Neuronal stem cell (in vitro differentiated cells): ENCODE measurements at regions not wholly inside any gene's neighbourhood (a gene's known extent, or its start where the extent isn't known, plus 50 kb on each side); places are given as distances from the start of the nearest gene placed in this dataset.

Experiments used
- DNase-seq: peaks from one replicate; pipeline ENCODE4 v3.0.0-alpha.2; 2013; ENCODE audit warnings: low spot score
- H2AFZ ChIP-seq: one replicate; pipeline ENCODE4 v1.6.1; 2013; ENCODE audit warnings: mild to moderate bottlenecking, low read length, inconsistent platforms
- H2AK5ac ChIP-seq: 2 replicates; pipeline ENCODE4 v1.6.1; 2013; ENCODE audit warnings: low read depth, mild to moderate bottlenecking, inconsistent platforms, low read length, moderate library complexity, mixed read lengths
- H2BK120ac ChIP-seq: 2 replicates; pipeline ENCODE4 v1.6.1; 2013; ENCODE audit warnings: low read depth, mild to moderate bottlenecking, inconsistent platforms, low read length, moderate library complexity, mixed read lengths
- H2BK12ac ChIP-seq: one replicate; pipeline ENCODE4 v1.6.1; 2013; ENCODE audit warnings: low read length, inconsistent platforms
- H2BK15ac ChIP-seq: 2 replicates; pipeline ENCODE4 v1.6.1; 2013; ENCODE audit warnings: mild to moderate bottlenecking, low read length, inconsistent platforms, mixed read lengths
- H2BK5ac ChIP-seq: one replicate; pipeline ENCODE4 v1.6.1; 2013; ENCODE audit warnings: inconsistent platforms, mild to moderate bottlenecking, low read length, moderate library complexity
- H3K14ac ChIP-seq: one replicate; pipeline ENCODE4 v1.6.1; 2013; ENCODE audit warnings: low read length, inconsistent platforms
- H3K18ac ChIP-seq: 2 replicates; pipeline ENCODE4 v1.6.1; 2013; ENCODE audit warnings: low read length, inconsistent platforms
- H3K23ac ChIP-seq: 2 replicates; pipeline ENCODE4 v1.6.1; 2013; ENCODE audit warnings: low read depth, mild to moderate bottlenecking, mixed read lengths, low read length, inconsistent platforms; ENCODE audit not compliant: poor library complexity
- H3K27ac ChIP-seq: replicated peaks from 3 replicates; pipeline ENCODE4 v1.5.1; 2013; ENCODE audit warnings: low read length, inconsistent platforms
- H3K27me3 ChIP-seq, 3 experiments: 2 replicates each; pipeline ENCODE4 v1.6.1; 2013; ENCODE audit warnings: low read length in 3 of 3, mild to moderate bottlenecking in 2 of 3, inconsistent platforms in 1 of 3, low read depth in 1 of 3, mixed read lengths in 1 of 3, moderate library complexity in 1 of 3; ENCODE audit not compliant: control insufficient read depth in 3 of 3, insufficient read depth in 3 of 3
- H3K36me3 ChIP-seq, 2 donors: replicated peaks in 1 of 2; 2 replicates each; pipeline ENCODE4 v1.6.1; 2013; ENCODE audit warnings: low read length in 2 of 2; ENCODE audit not compliant: control insufficient read depth in 2 of 2, insufficient read depth in 2 of 2
- H3K4ac ChIP-seq: 2 replicates; pipeline ENCODE4 v1.6.1; 2013; ENCODE audit warnings: inconsistent platforms, mild to moderate bottlenecking, low read length, moderate library complexity
- H3K4me1 ChIP-seq, 2 donors: 1 replicate in 1 of 2; 2 replicates in 1 of 2; pipeline ENCODE4 v1.6.1; 2013; ENCODE audit warnings: low read length in 2 of 2, low read depth in 1 of 2; ENCODE audit not compliant: control insufficient read depth in 2 of 2, insufficient read depth in 1 of 2
- H3K4me2 ChIP-seq: one replicate; pipeline ENCODE4 v1.6.1; 2013; ENCODE audit warnings: mild to moderate bottlenecking, low read length, inconsistent platforms; ENCODE audit not compliant: insufficient read depth, poor library complexity, severe bottlenecking
- H3K4me3 ChIP-seq, 2 donors: 2 replicates each; pipeline ENCODE4 v1.5.1; 2013; ENCODE audit warnings: low read length in 2 of 2, mild to moderate bottlenecking in 2 of 2, inconsistent platforms in 1 of 2, moderate library complexity in 1 of 2
- H3K79me1 ChIP-seq: one replicate; pipeline ENCODE4 v1.6.1; 2013; ENCODE audit warnings: low read depth, mild to moderate bottlenecking, inconsistent platforms, low read length, moderate library complexity
- H3K9ac ChIP-seq: one replicate; pipeline ENCODE4 v1.6.1; 2013; ENCODE audit warnings: mild to moderate bottlenecking, low read depth, low read length, inconsistent platforms; ENCODE audit not compliant: poor library complexity
- H3K9me3 ChIP-seq, 2 donors: replicated peaks in 1 of 2; 2 replicates each; pipeline versions ENCODE3 to v1.6.1; 2013; ENCODE audit warnings: low read length in 2 of 2, mild to moderate bottlenecking in 2 of 2, inconsistent platforms in 1 of 2, low read depth in 1 of 2, mixed read lengths in 1 of 2, moderate library complexity in 1 of 2; ENCODE audit not compliant: control insufficient read depth in 2 of 2, insufficient read depth in 1 of 2
- H4K8ac ChIP-seq: one replicate; pipeline ENCODE4 v1.6.1; 2013; ENCODE audit warnings: low read depth, mild to moderate bottlenecking, inconsistent platforms, low read length, moderate library complexity
- H4K91ac ChIP-seq: one replicate; pipeline ENCODE4 v1.6.1; 2013; ENCODE audit warnings: low read length, low read depth, mild to moderate bottlenecking, inconsistent platforms; ENCODE audit not compliant: poor library complexity
- WGBS, 2 donors: extraction: QIAGEN DNeasy Blood & Tissue Kit; methylation state at CpG; one replicate each; pipeline ENCODE4 v1.1.7; 2013; ENCODE audit warnings: missing lambda C conversion rate in 2 of 2, mixed read lengths in 1 of 2; ENCODE audit not compliant: insufficient read length in 2 of 2, insufficient replicate concordance in 1 of 2; ENCODE audit errors: extremely low coverage in 2 of 2; 5-methylcytosine and 5-hydroxymethylcytosine counted together

- no peak overlapping the region for H3K9ac ChIP-seq
- no peak overlapping the region for H2AFZ ChIP-seq
- no peak overlapping the region for H4K91ac ChIP-seq
- H3K27me3 ChIP-seq: no peaks in the 10 kb centered on the region
- no peaks in the 10 kb centered on the region for H3K36me3 ChIP-seq
- no peak overlapping the region for H2BK120ac ChIP-seq
- no peak overlapping the region for H2BK12ac ChIP-seq
- H3K27ac ChIP-seq: no peak overlapping the region
- H3K4me3 ChIP-seq: no peak overlapping the region
- no CpG with 5 or more reads among the region's 2 CpGs for WGBS, 2 donors
- H3K18ac ChIP-seq: no peak overlapping the region
- no peak for DNase-seq
- H3K9me3 ChIP-seq: no peaks in the 10 kb centered on the region
- no peaks in the 10 kb centered on the region for H3K4me1 ChIP-seq
- H3K23ac ChIP-seq: no peak overlapping the region
- no peak overlapping the region for H3K14ac ChIP-seq
- no peak overlapping the region for H4K8ac ChIP-seq
- no peaks in the 10 kb centered on the region for H3K79me1 ChIP-seq
- H3K4ac ChIP-seq: no peak overlapping the region
- H2BK5ac ChIP-seq: no peak overlapping the region
- H2BK15ac ChIP-seq: no peak overlapping the region
- H3K4me2 ChIP-seq: no peak overlapping the region
- no peak overlapping the region for H2AK5ac ChIP-seq
Measured at GRCh38 chr4:15286041-15286440, 141.8 kb upstream of the C1QTNF7 start.

GRCh38 chr4:15291122-15291521 lies 136.7 kb upstream of the C1QTNF7 start:
- Histone ChIP-seq H2BK120ac (no peak overlapping the region), H4K8ac (no peak overlapping the region), H3K23ac (no peak overlapping the region), H3K4me2 (no peak overlapping the region), H2BK15ac (no peak overlapping the region), H3K18ac (no peak overlapping the region), H2BK5ac (no peak overlapping the region), H3K79me1 (no peaks in the 10 kb centered on the region), H3K4ac (no peak overlapping the region), H3K14ac (no peak overlapping the region), H3K27me3 (no peaks in the 10 kb centered on the region), H2AK5ac (no peak overlapping the region), H3K9me3 (no peaks in the 10 kb centered on the region), H3K9ac (no peak overlapping the region), H4K91ac (no peak overlapping the region), H2AFZ (no peak overlapping the region), H3K36me3 (no peaks in the 10 kb centered on the region), H2BK12ac (no peak overlapping the region), H3K4me3 (no peak overlapping the region), H3K27ac (no peak overlapping the region), H3K4me1 (no peaks in the 10 kb centered on the region)
- no peak for DNase-seq
- no CpG with 5 or more reads among the region's 1 CpG for WGBS, 2 donors

GRCh38 chr4:15293711-15294110 lies 134.1 kb upstream of the C1QTNF7 start:
- Histone ChIP-seq H3K23ac (no peak overlapping the region), H2BK120ac (no peak overlapping the region), H3K4me2 (no peak overlapping the region), H3K14ac (no peak overlapping the region), H2AK5ac (no peak overlapping the region), H2BK12ac (no peak overlapping the region), H4K91ac (no peak overlapping the region), H3K36me3 (no peaks in the 10 kb centered on the region), H3K4me1 (no peaks in the 10 kb centered on the region), H3K27ac (no peak overlapping the region), H3K18ac (no peak overlapping the region), H3K27me3 (no peaks in the 10 kb centered on the region), H3K4me3 (no peak overlapping the region), H4K8ac (no peak overlapping the region), H2AFZ (no peak overlapping the region), H3K9ac (no peak overlapping the region), H2BK15ac (no peak overlapping the region), H2BK5ac (no peak overlapping the region), H3K4ac (no peak overlapping the region), H3K9me3 (no peaks in the 10 kb centered on the region), H3K79me1 (no peaks in the 10 kb centered on the region)
- no CpG with 5 or more reads among the region's 2 CpGs for WGBS, 2 donors
- DNase-seq: no peak

DNA sequence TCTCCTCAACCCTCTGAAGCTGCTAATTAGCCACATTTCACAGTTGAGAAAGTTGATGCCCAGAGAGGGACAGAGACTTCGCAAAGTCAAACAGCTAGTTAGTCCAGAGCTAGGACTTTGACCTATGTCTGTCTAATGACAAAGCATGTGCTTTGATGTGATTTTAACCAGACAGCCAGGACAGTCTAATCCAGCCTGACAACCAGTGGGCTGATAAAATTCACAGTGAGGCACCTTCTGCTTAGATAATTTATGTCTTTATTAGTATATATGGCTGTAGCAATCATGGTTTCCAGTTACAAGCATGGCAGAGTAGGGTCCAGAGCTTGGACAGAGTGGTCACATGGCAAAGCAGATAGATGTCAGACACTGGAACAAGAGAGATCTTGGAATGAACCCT lies 133.6 kb upstream of the C1QTNF7 start:
- Histone ChIP-seq H3K4ac (no peak overlapping the region), H3K4me3 (no peak overlapping the region), H2AFZ (no peak overlapping the region), H4K8ac (no peak overlapping the region), H3K27me3 (no peaks in the 10 kb centered on the region), H3K23ac (no peak overlapping the region), H3K36me3 (no peaks in the 10 kb centered on the region), H3K27ac (no peak overlapping the region), H2AK5ac (no peak overlapping the region), H3K9me3 (no peaks in the 10 kb centered on the region), H2BK12ac (no peak overlapping the region), H4K91ac (no peak overlapping the region), H2BK15ac (no peak overlapping the region), H3K9ac (no peak overlapping the region), H3K14ac (no peak overlapping the region), H2BK120ac (no peak overlapping the region), H3K4me1 (no peaks in the 10 kb centered on the region), H3K79me1 (no peaks in the 10 kb centered on the region), H3K18ac (no peak overlapping the region), H3K4me2 (no peak overlapping the region), H2BK5ac (no peak overlapping the region)
- DNase-seq: no peak
- WGBS, 2 donors: no CpG with 5 or more reads among the region's 1 CpG
